ENCODE measurements at regions not wholly inside any gene's neighbourhood (a gene's known extent, or its start where the extent isn't known, plus 50 kb on each side); places are given as distances from the start of the nearest gene placed in this dataset.

DNA sequence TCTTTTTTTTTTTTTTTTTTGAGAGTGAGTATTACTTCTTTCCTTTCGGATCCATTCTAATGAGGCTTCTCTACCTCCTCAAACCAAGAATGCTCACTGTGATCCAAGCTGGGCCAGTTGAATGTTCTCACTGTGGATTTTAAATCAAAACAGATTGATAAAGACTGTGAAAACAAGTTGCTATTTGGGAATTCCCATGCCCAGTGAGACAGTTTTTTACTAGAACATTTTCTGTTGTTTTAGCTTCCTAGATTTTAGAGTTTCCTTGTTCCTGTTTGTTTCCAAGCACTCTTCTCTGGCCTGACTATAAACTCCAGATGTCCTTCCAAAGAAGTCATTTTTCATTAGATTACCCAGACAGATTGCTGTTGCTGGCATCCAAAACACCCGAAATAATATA lies 60.1 kb upstream of the GALNT15 start:
- no peak for DNase-seq

GRCh38 chr3:16114930-16115329 lies 59.5 kb upstream of the GALNT15 start:
- DNase-seq, result no peak

DNA sequence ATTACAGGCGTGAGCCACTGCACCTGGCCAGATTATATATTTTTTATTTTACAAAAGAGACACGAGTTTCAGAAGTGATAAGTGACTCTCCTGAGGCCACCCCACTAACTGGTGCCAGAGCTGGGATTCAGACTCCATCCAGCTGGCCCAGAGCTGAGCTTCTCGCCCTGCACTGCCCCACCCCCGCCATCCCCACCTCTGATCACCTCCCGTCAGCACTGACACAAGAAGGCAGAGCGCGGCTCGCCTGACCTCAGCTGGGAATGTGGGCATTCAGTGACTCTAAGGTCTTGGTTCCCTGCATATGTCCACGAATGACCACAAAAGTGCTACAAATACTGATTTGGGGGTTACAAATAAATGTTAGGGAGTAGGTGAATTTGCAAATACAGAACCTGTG lies 56.1 kb upstream of the GALNT15 start:
- no peak for DNase-seq

DNA sequence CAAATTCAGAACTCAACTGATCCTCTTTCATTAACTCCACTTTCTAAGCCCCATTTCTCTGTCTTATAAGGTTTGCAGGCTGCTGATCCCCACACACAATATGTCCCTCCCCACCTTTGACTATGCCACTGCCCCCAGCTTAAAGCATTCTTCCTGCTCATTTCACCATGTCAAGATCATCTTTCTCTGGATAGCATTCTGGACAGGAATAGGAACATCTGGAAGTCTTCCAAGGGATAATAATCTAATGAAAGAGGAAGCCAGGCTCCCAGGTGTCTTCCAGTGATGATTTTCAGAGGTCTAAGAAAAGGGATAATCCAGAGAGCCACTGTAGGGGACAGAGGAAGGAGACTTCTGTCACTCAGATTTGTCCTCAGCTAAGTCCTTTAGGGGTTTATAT lies 54.6 kb upstream of the GALNT15 start:
- DNase-seq, result no peak

GRCh38 chr3:16121391-16121790 lies 53.1 kb upstream of the GALNT15 start:
- DNase-seq, result no peak

DNA sequence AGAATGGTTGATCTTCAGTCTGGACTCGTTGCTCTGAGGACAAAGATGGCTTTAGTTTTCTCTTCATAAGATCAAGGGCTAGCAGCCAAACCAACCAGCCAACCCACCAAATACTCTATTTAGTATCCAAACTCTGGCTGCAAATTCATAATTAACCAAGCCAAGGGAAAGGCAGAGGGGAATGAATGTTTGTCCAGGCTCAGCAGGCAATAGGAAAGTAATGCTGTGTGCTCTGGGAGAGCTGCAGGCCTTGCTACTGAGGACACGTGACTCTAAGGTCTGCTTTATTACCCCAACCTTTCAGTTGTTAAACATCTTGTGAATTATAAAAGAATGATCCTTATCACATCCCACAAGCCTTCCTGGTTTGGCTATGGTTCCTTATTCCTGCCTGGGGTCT lies 52.3 kb upstream of the GALNT15 start:
- DNase-seq, result no peak

DNA sequence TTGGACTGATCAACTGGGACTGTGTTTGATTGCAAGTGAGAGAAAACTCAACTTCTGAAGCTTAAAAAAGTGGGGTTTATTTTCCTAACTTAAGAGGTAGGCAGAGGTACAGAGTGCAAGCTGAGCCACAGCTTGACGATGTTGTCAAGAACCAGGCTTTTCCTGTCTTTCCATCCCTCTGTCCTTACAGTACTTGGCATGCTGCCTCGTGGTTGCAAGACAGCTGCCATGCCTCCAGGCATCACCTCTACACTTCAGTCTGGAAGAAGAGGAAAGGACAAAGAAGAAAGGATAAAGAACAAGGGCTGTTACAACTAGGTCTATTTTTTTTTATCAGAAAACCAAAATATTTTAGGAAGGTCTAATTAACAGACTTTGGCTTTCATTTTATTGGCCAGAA lies 51.8 kb upstream of the GALNT15 start:
- DNase-seq, result no peak

- DNase-seq, result no peak
Measured at GRCh38 chr3:16124636-16125035, 49.8 kb upstream of the GALNT15 start.

Data from right lung (tissue), 2 donors.